ENCODE measurements at regions not wholly inside any gene's neighbourhood (a gene's known extent, or its start where the extent isn't known, plus 50 kb on each side); places are given as distances from the start of the nearest gene placed in this dataset.

- TF ChIP-seq POLR2AphosphoS5 (IDR thresholded peaks at IDR 0.05; ENCODE audit: low read depth, low read length): no peak
- TF ChIP-seq EZH2 (IDR thresholded peaks at IDR 0.05): no peak
- TF ChIP-seq REST (IDR thresholded peaks at IDR 0.05; ENCODE audit: low read depth): no peak
Measured at GRCh38 chr7:46137725-46138124, 216.7 kb upstream of the IGFBP3 start.
